K562 (cell line): ENCODE measurements at regions not wholly inside any gene's neighbourhood (a gene's known extent, or its start where the extent isn't known, plus 50 kb on each side); places are given as distances from the start of the nearest gene placed in this dataset.

Experiments
- CBX8 ChIP-seq: fragments of 200-600 bp; sonication (generic); IDR thresholded peaks from 2 replicates; pipeline ENCODE4 v1.6.1; 2012; ENCODE audit warnings: borderline replicate concordance, mixed run types, low read depth, mild to moderate bottlenecking, moderate library complexity, mixed read lengths, low read length, control low read depth, inconsistent platforms; ENCODE audit not compliant: poor library complexity, severe bottlenecking; ENCODE audit errors: extremely low read depth
- FOXJ3 ChIP-seq: sonication (generic); formaldehyde crosslinking; IDR thresholded peaks from 2 replicates; pipeline ENCODE4 v1.4.0; 2020; ENCODE audit warnings: mild to moderate bottlenecking, missing genetic modification reagents
- ZNF24 ChIP-seq: fragments of 450-650 bp; IDR thresholded peaks from 2 replicates; pipeline ENCODE4 v1.6.1; 2016
- ZNF311 ChIP-seq: fragments of 250-450 bp; sonication (Bioruptor Pico); IDR thresholded peaks from 2 replicates; pipeline ENCODE4 v1.4.0; 2020; ENCODE audit warnings: mild to moderate bottlenecking, moderate library complexity
- TF ChIP-seq, protein P1 (sequence below), 3 experiments: IDR thresholded peaks in 2 of 3; conservative IDR thresholded peaks in 1 of 3; 2 replicates each; pipeline ENCODE4 v1.5.1; 2011 to 2012; ENCODE audit warnings: low read length in 3 of 3, mild to moderate bottlenecking in 3 of 3, control low read depth in 2 of 3, improper control_type of control experiment in 1 of 3, inconsistent platforms in 1 of 3, low read depth in 1 of 3, mixed read lengths in 1 of 3, moderate library complexity in 1 of 3; ENCODE audit not compliant: insufficient read depth in 2 of 3
- TF ChIP-seq, protein P2 (sequence below): fragments of 450-650 bp; IDR thresholded peaks from 2 replicates; pipeline ENCODE4 v1.6.1; 2018; ENCODE audit not compliant: partially characterized antibody

- TF ChIP-seq, protein P1, sequence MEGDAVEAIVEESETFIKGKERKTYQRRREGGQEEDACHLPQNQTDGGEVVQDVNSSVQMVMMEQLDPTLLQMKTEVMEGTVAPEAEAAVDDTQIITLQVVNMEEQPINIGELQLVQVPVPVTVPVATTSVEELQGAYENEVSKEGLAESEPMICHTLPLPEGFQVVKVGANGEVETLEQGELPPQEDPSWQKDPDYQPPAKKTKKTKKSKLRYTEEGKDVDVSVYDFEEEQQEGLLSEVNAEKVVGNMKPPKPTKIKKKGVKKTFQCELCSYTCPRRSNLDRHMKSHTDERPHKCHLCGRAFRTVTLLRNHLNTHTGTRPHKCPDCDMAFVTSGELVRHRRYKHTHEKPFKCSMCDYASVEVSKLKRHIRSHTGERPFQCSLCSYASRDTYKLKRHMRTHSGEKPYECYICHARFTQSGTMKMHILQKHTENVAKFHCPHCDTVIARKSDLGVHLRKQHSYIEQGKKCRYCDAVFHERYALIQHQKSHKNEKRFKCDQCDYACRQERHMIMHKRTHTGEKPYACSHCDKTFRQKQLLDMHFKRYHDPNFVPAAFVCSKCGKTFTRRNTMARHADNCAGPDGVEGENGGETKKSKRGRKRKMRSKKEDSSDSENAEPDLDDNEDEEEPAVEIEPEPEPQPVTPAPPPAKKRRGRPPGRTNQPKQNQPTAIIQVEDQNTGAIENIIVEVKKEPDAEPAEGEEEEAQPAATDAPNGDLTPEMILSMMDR (IDR thresholded peaks at IDR 0.05 in 2 of 3, conservative IDR thresholded peaks at IDR 0.05 in 1 of 3; ENCODE audit: insufficient read depth in 2 of 3, low read depth in 1 of 3, low read length in 3 of 3), result no peak
- TF ChIP-seq, protein P2, sequence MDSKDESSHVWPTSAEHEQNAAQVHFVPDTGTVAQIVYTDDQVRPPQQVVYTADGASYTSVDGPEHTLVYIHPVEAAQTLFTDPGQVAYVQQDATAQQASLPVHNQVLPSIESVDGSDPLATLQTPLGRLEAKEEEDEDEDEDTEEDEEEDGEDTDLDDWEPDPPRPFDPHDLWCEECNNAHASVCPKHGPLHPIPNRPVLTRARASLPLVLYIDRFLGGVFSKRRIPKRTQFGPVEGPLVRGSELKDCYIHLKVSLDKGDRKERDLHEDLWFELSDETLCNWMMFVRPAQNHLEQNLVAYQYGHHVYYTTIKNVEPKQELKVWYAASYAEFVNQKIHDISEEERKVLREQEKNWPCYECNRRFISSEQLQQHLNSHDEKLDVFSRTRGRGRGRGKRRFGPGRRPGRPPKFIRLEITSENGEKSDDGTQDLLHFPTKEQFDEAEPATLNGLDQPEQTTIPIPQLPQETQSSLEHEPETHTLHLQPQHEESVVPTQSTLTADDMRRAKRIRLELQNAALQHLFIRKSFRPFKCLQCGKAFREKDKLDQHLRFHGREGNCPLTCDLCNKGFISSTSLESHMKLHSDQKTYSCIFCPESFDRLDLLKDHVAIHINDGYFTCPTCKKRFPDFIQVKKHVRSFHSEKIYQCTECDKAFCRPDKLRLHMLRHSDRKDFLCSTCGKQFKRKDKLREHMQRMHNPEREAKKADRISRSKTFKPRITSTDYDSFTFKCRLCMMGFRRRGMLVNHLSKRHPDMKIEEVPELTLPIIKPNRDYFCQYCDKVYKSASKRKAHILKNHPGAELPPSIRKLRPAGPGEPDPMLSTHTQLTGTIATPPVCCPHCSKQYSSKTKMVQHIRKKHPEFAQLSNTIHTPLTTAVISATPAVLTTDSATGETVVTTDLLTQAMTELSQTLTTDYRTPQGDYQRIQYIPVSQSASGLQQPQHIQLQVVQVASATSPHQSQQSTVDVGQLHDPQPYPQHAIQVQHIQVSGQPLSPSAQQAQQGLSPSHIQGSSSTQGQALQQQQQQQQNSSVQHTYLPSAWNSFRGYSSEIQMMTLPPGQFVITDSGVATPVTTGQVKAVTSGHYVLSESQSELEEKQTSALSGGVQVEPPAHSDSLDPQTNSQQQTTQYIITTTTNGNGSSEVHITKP, result no peak
- TF ChIP-seq ZNF24 (no peak), CBX8 (no peak), ZNF311 (CRISPR knock-in tag) (no peak), FOXJ3 (CRISPR knock-in tag) (no peak)
Observed at GRCh38 chr6:48986105-48986504, 476.9 kb downstream of the MMUT start.
